ENCODE measurements at regions not wholly inside any gene's neighbourhood (a gene's known extent, or its start where the extent isn't known, plus 50 kb on each side); places are given as distances from the start of the nearest gene placed in this dataset.

GRCh38 chr2:12594590-12594989 lies 122.1 kb upstream of the TRIB2 start:
- Histone ChIP-seq H3K4me1 (no peaks in the 10 kb centered on the region), H3K27me3 (no peaks in the 10 kb centered on the region), H3K4me3 (no peak overlapping the region), H3K27ac (no peak overlapping the region), H3K36me3 (no peaks in the 10 kb centered on the region), H3K9me3 (no peaks in the 10 kb centered on the region)
- intact Hi-C loops (cut with DNase I), result no loop called here
- WGBS (ENCODE audit: insufficient coverage, low coverage, low lambda C conversion rate, missing lambda C conversion rate), result 86% methylated on average over 2 of the region's 4 CpGs
- DNase-seq (no peak), ATAC-seq (no peak)
- TF ChIP-seq POLR2A (IDR thresholded peaks at IDR 0.05) (no peak), CTCF (IDR thresholded peaks at IDR 0.05) (no peak)

GRCh38 chr2:12596771-12597170 lies 120.0 kb upstream of the TRIB2 start:
- H3K4me3 ChIP-seq, result no peak overlapping the region
- no peaks in the 10 kb centered on the region for H3K27me3 ChIP-seq
- intact Hi-C loops (cut with DNase I), result no loop called here
- no peaks in the 10 kb centered on the region for H3K36me3 ChIP-seq
- H3K9me3 ChIP-seq, result no peaks in the 10 kb centered on the region
- no peak for TF ChIP-seq POLR2A (IDR thresholded peaks at IDR 0.05)
- no peak for TF ChIP-seq CTCF (IDR thresholded peaks at IDR 0.05)
- DNase-seq (no peak), ATAC-seq (no peak)
- no peak overlapping the region for H3K27ac ChIP-seq
- 85% methylated on average over 1 of the region's 3 CpGs for WGBS (ENCODE audit: insufficient coverage, low coverage, low lambda C conversion rate, missing lambda C conversion rate)
- no peaks in the 10 kb centered on the region for H3K4me1 ChIP-seq

DNA sequence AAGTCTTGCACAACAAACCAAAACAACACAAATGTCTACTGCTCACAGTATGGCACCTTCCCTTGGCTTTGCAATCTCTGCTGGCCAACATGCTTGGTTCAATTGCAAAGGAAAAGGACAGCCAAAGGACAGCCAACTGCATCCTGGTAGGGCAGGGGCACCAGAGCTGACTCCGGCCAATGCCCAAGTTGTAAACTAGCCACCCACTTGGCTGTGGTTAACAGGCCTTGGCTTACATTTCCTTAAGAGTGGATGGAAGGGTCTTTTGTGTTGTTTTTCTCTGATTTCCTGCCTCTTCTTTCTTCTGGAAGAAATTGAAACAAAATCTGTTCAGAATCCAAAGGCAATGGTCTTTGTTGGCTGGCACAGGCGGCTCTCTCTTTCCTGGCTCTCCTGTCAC lies 119.1 kb upstream of the TRIB2 start:
- Histone ChIP-seq H3K9me3 (no peaks in the 10 kb centered on the region), H3K36me3 (no peaks in the 10 kb centered on the region), H3K4me1 (no peaks in the 10 kb centered on the region), H3K4me3 (no peak overlapping the region), H3K27me3 (no peaks in the 10 kb centered on the region), H3K27ac (no peak overlapping the region)
- ATAC-seq, result peak in 1 of 4 donors; percentile 65
- no peak for DNase-seq
- TF ChIP-seq CTCF (IDR thresholded peaks at IDR 0.05), result no peak
- intact Hi-C loops (cut with DNase I), result no loop called here
- 73% methylated on average over 2 of the region's 2 CpGs for WGBS (ENCODE audit: insufficient coverage, low coverage, low lambda C conversion rate, missing lambda C conversion rate)

- Histone ChIP-seq H3K4me1 (no peaks in the 10 kb centered on the region), H3K4me3 (no peak overlapping the region), H3K27ac (no peak overlapping the region), H3K36me3 (no peaks in the 10 kb centered on the region), H3K27me3 (no peaks in the 10 kb centered on the region), H3K9me3 (no peaks in the 10 kb centered on the region)
- 62% methylated on average over 2 of the region's 2 CpGs for WGBS (ENCODE audit: insufficient coverage, low coverage, low lambda C conversion rate, missing lambda C conversion rate)
- DNase-seq (no peak), ATAC-seq (no peak)
- intact Hi-C loops (cut with DNase I), result no loop called here
- TF ChIP-seq CTCF (IDR thresholded peaks at IDR 0.05), result no peak
- no peak for TF ChIP-seq POLR2A (IDR thresholded peaks at IDR 0.05)
Measured at GRCh38 chr2:12602661-12603060, 114.1 kb upstream of the TRIB2 start.

DNA sequence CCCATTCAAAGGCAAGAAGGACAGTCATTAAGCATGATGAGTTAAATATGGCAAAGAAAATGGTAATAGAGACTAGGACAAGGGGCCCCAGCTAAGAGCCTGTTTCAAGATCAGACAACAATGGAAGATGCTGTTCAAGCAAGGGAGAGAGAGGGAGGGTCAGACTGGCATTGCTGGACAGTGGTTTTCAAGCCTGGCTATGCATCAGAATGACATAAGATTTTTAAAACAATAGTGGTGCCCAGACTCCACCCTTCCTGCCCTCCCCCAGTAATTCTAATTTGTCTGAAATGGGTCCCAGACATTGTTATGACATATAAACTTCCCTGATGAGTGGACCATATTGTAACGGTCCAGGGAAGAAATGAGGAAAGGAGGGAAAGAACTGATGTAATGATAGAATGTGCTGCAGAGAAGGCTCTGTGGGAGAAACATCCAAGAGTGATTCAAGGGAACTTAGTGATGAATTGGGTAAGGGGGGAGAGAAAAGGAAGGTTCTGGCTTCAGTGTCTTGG lies 112.9 kb upstream of the TRIB2 start:
- no peak for DNase-seq
- Histone ChIP-seq H3K36me3 (no peaks in the 10 kb centered on the region), H3K27me3 (no peaks in the 10 kb centered on the region), H3K4me1 (no peaks in the 10 kb centered on the region), H3K9me3 (no peaks in the 10 kb centered on the region), H3K27ac (no peak overlapping the region), H3K4me3 (no peak overlapping the region)
- ATAC-seq, result no peak
- no peak for TF ChIP-seq CTCF (IDR thresholded peaks at IDR 0.05)
- no peak for TF ChIP-seq POLR2A (IDR thresholded peaks at IDR 0.05)
- intact Hi-C loops (cut with DNase I), result no loop called here
- WGBS (ENCODE audit: insufficient coverage, low coverage, low lambda C conversion rate, missing lambda C conversion rate), result 50% methylated on average over 1 of the region's 1 CpG

All from right lobe of liver (tissue), 6 donors.